Karpas-422 (cell line): ENCODE measurements at regions not wholly inside any gene's neighbourhood (a gene's known extent, or its start where the extent isn't known, plus 50 kb on each side); places are given as distances from the start of the nearest gene placed in this dataset.

Experiments used
- DNase-seq: peaks from one replicate; pipeline ENCODE4 v3.0.0-alpha.2; 2015
- H2AFZ ChIP-seq: fragments of 200-600 bp; sonication (generic); 2 replicates; pipeline ENCODE4 v1.6.1; 2014; ENCODE audit warnings: antibody characterized with exemption, low read length, mixed read lengths
- H3K27ac ChIP-seq: fragments of 200-600 bp; sonication (generic); 2 replicates; pipeline ENCODE4 v1.5.1; 2014; ENCODE audit warnings: mild to moderate bottlenecking, low read length, moderate library complexity
- H3K27me3 ChIP-seq: fragments of 200-600 bp; sonication (generic); 2 replicates; pipeline ENCODE4 v1.6.1; 2014; ENCODE audit warnings: low read length, mixed read lengths
- H3K36me3 ChIP-seq: fragments of 200-600 bp; sonication (generic); 2 replicates; pipeline ENCODE4 v1.6.1; 2014; ENCODE audit warnings: low read length, mixed read lengths; ENCODE audit not compliant: insufficient read depth
- H3K4me1 ChIP-seq: fragments of 200-600 bp; sonication (generic); 2 replicates; pipeline ENCODE4 v1.6.1; 2014; ENCODE audit warnings: mild to moderate bottlenecking, low read length, mixed read lengths
- H3K4me2 ChIP-seq: fragments of 200-600 bp; sonication (generic); 2 replicates; pipeline ENCODE4 v1.6.1; 2014; ENCODE audit warnings: low read length, low read depth, mild to moderate bottlenecking; ENCODE audit not compliant: poor library complexity, severe bottlenecking
- H3K4me3 ChIP-seq: fragments of 200-600 bp; sonication (generic); 2 replicates; pipeline ENCODE4 v1.5.1; 2014; ENCODE audit warnings: mild to moderate bottlenecking, antibody characterized with exemption, low read length, mixed read lengths
- H3K79me2 ChIP-seq: fragments of 200-600 bp; sonication (generic); 2 replicates; pipeline ENCODE4 v1.6.1; 2014; ENCODE audit warnings: mild to moderate bottlenecking, low read length, mixed read lengths
- H3K9ac ChIP-seq: fragments of 200-600 bp; sonication (generic); 2 replicates; pipeline ENCODE4 v1.6.0; 2014; ENCODE audit warnings: low read length
- H3K9me2 ChIP-seq: fragments of 200-600 bp; sonication (generic), shearing (Covaris generic); replicated peaks from 2 replicates; pipeline ENCODE4 v1.6.0; 2014; ENCODE audit warnings: mild to moderate bottlenecking, low read length, moderate library complexity; ENCODE audit not compliant: insufficient read depth
- H3K9me3 ChIP-seq: fragments of 300-700, 200-600 bp; sonication (generic); 2 replicates; pipeline ENCODE4 v1.6.1; 2014; ENCODE audit warnings: low read length, mixed read lengths
- H4K20me1 ChIP-seq: fragments of 200-600 bp; sonication (generic); 2 replicates; pipeline ENCODE4 v1.6.1; 2014; ENCODE audit warnings: mild to moderate bottlenecking, antibody characterized with exemption, low read length, low read depth; ENCODE audit not compliant: insufficient read depth

DNA sequence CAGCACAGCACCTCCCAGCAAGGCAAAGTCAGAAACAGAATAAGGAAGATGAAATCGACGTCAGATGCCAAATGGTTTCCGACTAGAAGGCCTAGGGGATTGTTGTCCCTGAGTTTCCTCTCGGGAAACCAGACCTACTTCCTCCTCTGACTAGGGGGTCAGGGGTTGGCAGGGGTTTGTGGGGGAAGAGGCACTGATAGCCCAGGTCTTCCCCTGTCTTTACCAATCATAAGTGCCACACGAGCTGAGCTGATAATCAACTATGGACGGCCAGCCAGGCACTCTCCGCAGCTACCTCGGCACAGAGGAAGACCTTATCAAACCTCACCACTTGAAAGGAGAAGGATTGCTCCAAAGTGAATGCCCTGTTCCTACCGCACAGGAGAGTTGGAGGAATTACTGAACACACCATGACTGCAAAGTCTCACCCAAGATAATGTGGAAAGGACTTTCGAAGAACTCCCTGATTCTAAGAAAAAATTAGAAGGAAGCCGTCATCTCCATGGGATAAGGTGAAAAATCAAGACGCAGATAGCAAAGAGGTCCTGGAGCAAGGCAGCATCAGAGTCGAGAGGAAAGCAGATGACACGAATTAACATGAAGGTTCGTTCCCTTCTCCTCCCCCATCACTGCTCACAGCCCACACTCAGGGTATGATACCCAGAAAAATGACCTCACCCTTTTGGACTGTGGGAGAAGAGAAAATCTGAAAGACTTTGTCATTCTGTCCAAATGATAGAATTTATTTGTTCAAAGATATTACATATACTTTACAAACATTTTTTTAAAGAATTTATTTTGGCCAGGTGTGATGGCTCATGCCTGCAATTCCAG lies 77.7 kb upstream of the MED13L start:
- no peak overlapping the region for H3K4me2 ChIP-seq

GRCh38 chr12:116358536-116358892 lies 81.0 kb upstream of the MED13L start:
- Histone ChIP-seq H3K36me3 (no peaks in the 10 kb centered on the region), H3K27me3 (no peaks in the 10 kb centered on the region), H3K9ac (no peak overlapping the region), H4K20me1 (no peaks in the 10 kb centered on the region), H3K4me2 (no peak overlapping the region), H3K9me3 (no peaks in the 10 kb centered on the region), H3K79me2 (no peaks in the 10 kb centered on the region), H2AFZ (no peak overlapping the region), H3K4me3 (no peak overlapping the region), H3K27ac (no peak overlapping the region), H3K9me2 (no peaks in the 10 kb centered on the region), H3K4me1 (no peaks in the 10 kb centered on the region)
- no peak for DNase-seq

More for the DNA sequence above, 77.7 kb upstream of the MED13L start:
- no peaks in the 10 kb centered on the region for H3K79me2 ChIP-seq
- no peaks in the 10 kb centered on the region for H3K4me1 ChIP-seq
- no peaks in the 10 kb centered on the region for H3K9me3 ChIP-seq
- H3K9me2 ChIP-seq: no peaks in the 10 kb centered on the region
- no peak overlapping the region for H3K27ac ChIP-seq
- no peak overlapping the region for H3K9ac ChIP-seq
- no peak overlapping the region for H3K4me3 ChIP-seq
- H4K20me1 ChIP-seq: no peaks in the 10 kb centered on the region
- no peak for DNase-seq
- H3K36me3 ChIP-seq: no peaks in the 10 kb centered on the region
- no peaks in the 10 kb centered on the region for H3K27me3 ChIP-seq
- H2AFZ ChIP-seq: no peak overlapping the region

- no peak overlapping the region for H3K9ac ChIP-seq
- no peaks in the 10 kb centered on the region for H3K79me2 ChIP-seq
- H3K36me3 ChIP-seq: no peaks in the 10 kb centered on the region
- no peak overlapping the region for H3K27ac ChIP-seq
- H3K9me3 ChIP-seq: no peaks in the 10 kb centered on the region
- H3K27me3 ChIP-seq: no peaks in the 10 kb centered on the region
- no peak overlapping the region for H3K4me3 ChIP-seq
- no peak overlapping the region for H3K4me2 ChIP-seq
- H2AFZ ChIP-seq: no peak overlapping the region
- H3K9me2 ChIP-seq: no peaks in the 10 kb centered on the region
- H4K20me1 ChIP-seq: no peaks in the 10 kb centered on the region
- peak; percentile 74 for DNase-seq
- no peaks in the 10 kb centered on the region for H3K4me1 ChIP-seq
Measured at GRCh38 chr12:116358893-116359761, 81.6 kb upstream of the MED13L start.

DNA sequence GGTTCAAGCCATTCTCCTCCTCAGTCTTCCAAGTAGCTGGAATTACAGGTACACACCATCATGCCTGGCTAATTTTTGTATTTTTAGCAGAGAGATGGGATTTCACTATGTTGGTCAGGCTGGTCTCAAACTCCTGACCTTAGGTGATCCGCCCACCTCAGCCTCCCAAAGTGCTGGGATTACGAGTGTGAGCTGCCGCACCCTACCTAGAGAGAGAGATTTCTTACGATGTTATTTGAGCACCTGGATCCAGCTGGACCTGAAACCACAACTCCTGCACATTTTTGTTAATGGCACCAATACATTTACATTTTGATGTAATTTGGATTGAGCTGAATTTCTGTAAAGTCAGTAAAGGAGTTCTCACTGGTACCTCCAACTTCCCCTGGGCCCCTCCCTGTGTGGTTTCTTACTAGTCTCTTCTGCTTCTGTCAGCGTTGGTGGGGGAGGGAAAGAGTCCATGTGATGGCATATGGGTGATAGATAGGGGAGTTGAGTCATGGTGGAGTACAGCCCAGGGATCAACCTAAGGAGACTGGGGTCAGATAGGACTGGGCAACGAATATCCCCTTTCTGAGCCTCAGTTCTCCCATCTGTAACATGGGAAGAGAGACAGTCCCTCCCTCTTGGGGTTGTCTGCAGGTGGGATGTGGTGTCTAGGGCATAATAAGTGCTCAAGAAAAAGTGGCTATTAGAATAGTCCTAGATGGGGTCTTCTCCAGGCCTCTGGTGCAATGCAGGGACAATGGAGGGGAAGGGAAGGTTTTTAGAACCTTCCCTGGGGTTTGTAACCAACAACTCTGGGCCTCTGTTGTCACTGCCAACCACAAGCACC lies 83.3 kb upstream of the MED13L start:
- Histone ChIP-seq H3K9me2 (no peaks in the 10 kb centered on the region), H3K79me2 (no peaks in the 10 kb centered on the region), H3K4me1 (no peaks in the 10 kb centered on the region), H3K27ac (no peak overlapping the region), H3K36me3 (no peaks in the 10 kb centered on the region), H3K4me2 (no peak overlapping the region), H3K9me3 (no peaks in the 10 kb centered on the region), H2AFZ (no peak overlapping the region), H3K27me3 (no peaks in the 10 kb centered on the region), H3K9ac (no peak overlapping the region), H3K4me3 (no peak overlapping the region), H4K20me1 (no peaks in the 10 kb centered on the region)
- no peak for DNase-seq

GRCh38 chr12:116361414-116362223 lies 84.1 kb upstream of the MED13L start:
- Histone ChIP-seq H3K4me1 (no peaks in the 10 kb centered on the region), H3K9ac (no peak overlapping the region), H3K9me2 (no peaks in the 10 kb centered on the region), H3K27ac (no peak overlapping the region), H3K9me3 (no peaks in the 10 kb centered on the region), H3K36me3 (no peaks in the 10 kb centered on the region), H2AFZ (no peak overlapping the region), H3K4me3 (no peak overlapping the region), H3K4me2 (no peak overlapping the region), H3K79me2 (no peaks in the 10 kb centered on the region), H3K27me3 (no peaks in the 10 kb centered on the region), H4K20me1 (no peaks in the 10 kb centered on the region)
- no peak for DNase-seq

GRCh38 chr12:116365114-116365513 lies 87.6 kb upstream of the MED13L start:
- Histone ChIP-seq H3K27ac (no peak overlapping the region), H3K79me2 (no peaks in the 10 kb centered on the region), H4K20me1 (no peaks in the 10 kb centered on the region), H3K36me3 (no peaks in the 10 kb centered on the region), H3K4me1 (no peaks in the 10 kb centered on the region), H3K9me2 (no peaks in the 10 kb centered on the region), H3K27me3 (no peaks in the 10 kb centered on the region), H3K4me2 (no peak overlapping the region), H3K9ac (no peak overlapping the region), H2AFZ (no peak overlapping the region), H3K4me3 (no peak overlapping the region), H3K9me3 (no peaks in the 10 kb centered on the region)
- no peak for DNase-seq

DNA sequence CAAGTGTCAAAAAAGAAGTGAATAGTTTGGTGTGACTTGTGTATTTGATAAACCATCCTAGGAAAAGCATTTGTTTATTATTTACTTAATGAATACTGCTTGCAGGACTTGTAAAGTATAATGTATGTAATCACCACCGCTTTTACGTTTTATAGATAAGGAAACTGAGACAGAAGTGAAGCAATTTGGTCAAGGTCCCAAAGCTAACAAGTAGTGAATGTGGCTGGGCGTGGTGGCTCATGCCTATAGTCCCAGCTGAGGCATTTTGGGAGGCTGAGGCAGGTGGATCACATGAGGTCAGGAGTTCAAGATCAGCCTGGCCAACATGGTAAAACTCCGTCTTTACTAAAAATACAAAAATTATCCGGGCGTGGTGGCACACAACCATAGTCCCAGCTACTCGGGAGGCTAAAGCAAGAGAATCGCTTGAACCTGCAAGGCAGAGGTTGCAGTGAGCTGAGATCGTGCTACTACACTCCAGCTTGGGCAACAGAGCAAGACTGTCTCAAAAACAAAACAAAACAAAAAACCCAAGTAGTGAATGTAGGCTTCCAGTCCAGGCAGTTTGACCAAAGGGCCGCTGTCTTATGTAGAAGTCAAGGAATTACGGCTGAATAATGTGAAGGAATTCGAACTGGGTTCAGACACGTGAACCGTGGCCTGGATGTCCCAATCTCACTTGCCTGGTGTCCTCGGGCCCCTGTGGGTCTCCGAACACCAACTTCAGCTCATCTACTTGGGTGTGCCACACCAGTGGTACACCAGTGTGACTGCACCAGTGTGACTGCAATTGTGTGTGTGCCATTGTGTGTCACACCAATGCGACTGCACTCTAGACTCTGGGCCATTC lies 88.3 kb upstream of the MED13L start:
- H3K27me3 ChIP-seq: no peaks in the 10 kb centered on the region
- no peak overlapping the region for H3K27ac ChIP-seq
- H3K4me2 ChIP-seq: no peak overlapping the region
- H3K9me3 ChIP-seq: no peaks in the 10 kb centered on the region
- no peak overlapping the region for H3K4me3 ChIP-seq
- no peaks in the 10 kb centered on the region for H3K9me2 ChIP-seq
- no peak overlapping the region for H2AFZ ChIP-seq
- no peaks in the 10 kb centered on the region for H3K36me3 ChIP-seq
- no peaks in the 10 kb centered on the region for H3K4me1 ChIP-seq
- DNase-seq: no peak
- H4K20me1 ChIP-seq: no peaks in the 10 kb centered on the region
- H3K9ac ChIP-seq: no peak overlapping the region
- no peaks in the 10 kb centered on the region for H3K79me2 ChIP-seq
